ENCODE measurements at regions not wholly inside any gene's neighbourhood (a gene's known extent, or its start where the extent isn't known, plus 50 kb on each side); places are given as distances from the start of the nearest gene placed in this dataset.

DNA sequence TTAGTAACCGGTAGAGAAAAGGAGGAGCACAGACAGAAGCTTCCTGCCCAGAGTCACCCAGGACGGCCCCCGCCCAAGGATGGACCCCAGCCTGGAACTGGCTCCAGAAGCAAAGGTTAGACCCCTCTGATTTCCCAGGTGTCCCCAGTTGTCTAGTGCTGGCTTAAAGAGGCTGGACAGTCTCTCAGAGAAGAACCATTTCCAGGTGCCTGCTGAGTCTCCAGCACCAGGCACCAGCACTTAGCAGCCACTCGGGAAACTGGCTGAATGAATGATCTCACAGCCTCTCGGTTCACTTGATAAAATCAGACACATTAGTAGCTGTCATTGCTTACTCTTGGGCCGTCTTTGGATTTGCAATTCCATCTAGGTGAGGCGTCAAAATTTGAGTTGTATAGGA, 139.7 kb upstream of the HES1 start:
- H3K9me3 ChIP-seq (ENCODE audit: low read length): no peaks in the 10 kb centered on the region
- no peaks in the 10 kb centered on the region for H3K79me2 ChIP-seq (replicated peaks; ENCODE audit: insufficient read depth, low read length)
- H3K9ac ChIP-seq (ENCODE audit: low read length): no peak overlapping the region
- H3K9me2 ChIP-seq (ENCODE audit: insufficient read depth, low read length): no peaks in the 10 kb centered on the region
- H3K4me2 ChIP-seq (ENCODE audit: low read length): no peak overlapping the region
- no peaks in the 10 kb centered on the region for H3K36me3 ChIP-seq (ENCODE audit: insufficient read depth, low read length)
- no peaks in the 10 kb centered on the region for H3F3A ChIP-seq (ENCODE audit: insufficient read depth, low read length, poor library complexity, severe bottlenecking)
- no peak overlapping the region for H3K4me3 ChIP-seq (ENCODE audit: low read length)
- H4K20me1 ChIP-seq (ENCODE audit: insufficient read depth): no peaks in the 10 kb centered on the region
- H2AFZ ChIP-seq (ENCODE audit: low read depth, low read length): no peak overlapping the region
- no peaks in the 10 kb centered on the region for H3K27me3 ChIP-seq (ENCODE audit: insufficient read depth, low read depth, low read length)
- no peak overlapping the region for H3K27ac ChIP-seq (ENCODE audit: low read length)
- TF ChIP-seq, protein P1, sequence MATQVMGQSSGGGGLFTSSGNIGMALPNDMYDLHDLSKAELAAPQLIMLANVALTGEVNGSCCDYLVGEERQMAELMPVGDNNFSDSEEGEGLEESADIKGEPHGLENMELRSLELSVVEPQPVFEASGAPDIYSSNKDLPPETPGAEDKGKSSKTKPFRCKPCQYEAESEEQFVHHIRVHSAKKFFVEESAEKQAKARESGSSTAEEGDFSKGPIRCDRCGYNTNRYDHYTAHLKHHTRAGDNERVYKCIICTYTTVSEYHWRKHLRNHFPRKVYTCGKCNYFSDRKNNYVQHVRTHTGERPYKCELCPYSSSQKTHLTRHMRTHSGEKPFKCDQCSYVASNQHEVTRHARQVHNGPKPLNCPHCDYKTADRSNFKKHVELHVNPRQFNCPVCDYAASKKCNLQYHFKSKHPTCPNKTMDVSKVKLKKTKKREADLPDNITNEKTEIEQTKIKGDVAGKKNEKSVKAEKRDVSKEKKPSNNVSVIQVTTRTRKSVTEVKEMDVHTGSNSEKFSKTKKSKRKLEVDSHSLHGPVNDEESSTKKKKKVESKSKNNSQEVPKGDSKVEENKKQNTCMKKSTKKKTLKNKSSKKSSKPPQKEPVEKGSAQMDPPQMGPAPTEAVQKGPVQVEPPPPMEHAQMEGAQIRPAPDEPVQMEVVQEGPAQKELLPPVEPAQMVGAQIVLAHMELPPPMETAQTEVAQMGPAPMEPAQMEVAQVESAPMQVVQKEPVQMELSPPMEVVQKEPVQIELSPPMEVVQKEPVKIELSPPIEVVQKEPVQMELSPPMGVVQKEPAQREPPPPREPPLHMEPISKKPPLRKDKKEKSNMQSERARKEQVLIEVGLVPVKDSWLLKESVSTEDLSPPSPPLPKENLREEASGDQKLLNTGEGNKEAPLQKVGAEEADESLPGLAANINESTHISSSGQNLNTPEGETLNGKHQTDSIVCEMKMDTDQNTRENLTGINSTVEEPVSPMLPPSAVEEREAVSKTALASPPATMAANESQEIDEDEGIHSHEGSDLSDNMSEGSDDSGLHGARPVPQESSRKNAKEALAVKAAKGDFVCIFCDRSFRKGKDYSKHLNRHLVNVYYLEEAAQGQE (IDR thresholded peaks at IDR 0.05; ENCODE audit: borderline replicate concordance): no peak

DNA sequence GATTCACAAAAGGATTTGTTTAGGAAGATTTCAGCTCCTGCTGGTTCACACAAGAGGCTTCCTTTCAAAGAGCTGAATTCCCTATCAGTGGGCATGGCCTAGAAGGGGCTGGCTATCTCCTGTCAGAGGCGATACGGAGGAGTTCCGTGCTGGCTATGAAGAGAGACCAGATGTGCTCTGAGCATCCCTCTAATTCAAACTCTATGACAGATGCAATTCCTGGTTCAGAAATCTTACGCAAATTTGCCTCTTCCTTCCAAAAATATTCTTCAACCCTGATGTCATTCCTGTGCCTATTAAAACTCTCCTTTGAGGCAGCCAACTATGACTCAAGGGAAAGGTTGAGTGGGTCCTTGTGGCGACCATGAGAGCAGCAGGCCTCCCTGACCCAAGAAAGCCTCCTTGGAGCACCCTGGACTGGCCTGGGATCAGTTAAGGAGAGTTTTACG, 139.3 kb upstream of the HES1 start:
- Histone ChIP-seq H4K20me1 (ENCODE audit: insufficient read depth) (no peaks in the 10 kb centered on the region), H3K4me2 (ENCODE audit: low read length) (no peak overlapping the region), H3K4me3 (ENCODE audit: low read length) (no peak overlapping the region)

More for the DNA sequence above, 139.3 kb upstream of the HES1 start:
- no peak for TF ChIP-seq EZH2 (IDR thresholded peaks at IDR 0.05; ENCODE audit: borderline replicate concordance, insufficient read depth, low read length, poor library complexity, severe bottlenecking)
- TF ChIP-seq, protein P2, sequence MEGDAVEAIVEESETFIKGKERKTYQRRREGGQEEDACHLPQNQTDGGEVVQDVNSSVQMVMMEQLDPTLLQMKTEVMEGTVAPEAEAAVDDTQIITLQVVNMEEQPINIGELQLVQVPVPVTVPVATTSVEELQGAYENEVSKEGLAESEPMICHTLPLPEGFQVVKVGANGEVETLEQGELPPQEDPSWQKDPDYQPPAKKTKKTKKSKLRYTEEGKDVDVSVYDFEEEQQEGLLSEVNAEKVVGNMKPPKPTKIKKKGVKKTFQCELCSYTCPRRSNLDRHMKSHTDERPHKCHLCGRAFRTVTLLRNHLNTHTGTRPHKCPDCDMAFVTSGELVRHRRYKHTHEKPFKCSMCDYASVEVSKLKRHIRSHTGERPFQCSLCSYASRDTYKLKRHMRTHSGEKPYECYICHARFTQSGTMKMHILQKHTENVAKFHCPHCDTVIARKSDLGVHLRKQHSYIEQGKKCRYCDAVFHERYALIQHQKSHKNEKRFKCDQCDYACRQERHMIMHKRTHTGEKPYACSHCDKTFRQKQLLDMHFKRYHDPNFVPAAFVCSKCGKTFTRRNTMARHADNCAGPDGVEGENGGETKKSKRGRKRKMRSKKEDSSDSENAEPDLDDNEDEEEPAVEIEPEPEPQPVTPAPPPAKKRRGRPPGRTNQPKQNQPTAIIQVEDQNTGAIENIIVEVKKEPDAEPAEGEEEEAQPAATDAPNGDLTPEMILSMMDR (IDR thresholded peaks at IDR 0.05; ENCODE audit: poor library complexity, severe bottlenecking): no peak
- no peak for TF ChIP-seq MXI1 (conservative IDR thresholded peaks at IDR 0.05; ENCODE audit: poor library complexity, severe bottlenecking)
- TF ChIP-seq TAF1 (IDR thresholded peaks at IDR 0.05; ENCODE audit: low read depth): no peak
- TF ChIP-seq, protein P1 (IDR thresholded peaks at IDR 0.05; ENCODE audit: borderline replicate concordance): no peak
- TF ChIP-seq RAD21 (conservative IDR thresholded peaks at IDR 0.05): no peak
- TF ChIP-seq EP300 (conservative IDR thresholded peaks at IDR 0.05; ENCODE audit: poor library complexity, severe bottlenecking): no peak
- TF ChIP-seq POLR2AphosphoS5 (IDR thresholded peaks at IDR 0.05): no peak
- TF ChIP-seq SMC3 (conservative IDR thresholded peaks at IDR 0.05; ENCODE audit: poor library complexity): no peak
- H3F3A ChIP-seq (ENCODE audit: insufficient read depth, low read length, poor library complexity, severe bottlenecking): no peaks in the 10 kb centered on the region
- H3K36me3 ChIP-seq (ENCODE audit: insufficient read depth, low read length): no peaks in the 10 kb centered on the region
- no peaks in the 10 kb centered on the region for H3K9me3 ChIP-seq (ENCODE audit: low read length)
- H3K9me2 ChIP-seq (ENCODE audit: insufficient read depth, low read length): no peaks in the 10 kb centered on the region
- H3K79me2 ChIP-seq (replicated peaks; ENCODE audit: insufficient read depth, low read length): no peaks in the 10 kb centered on the region
- no peak overlapping the region for H2AFZ ChIP-seq (ENCODE audit: low read depth, low read length)
- no peak overlapping the region for H3K9ac ChIP-seq (ENCODE audit: low read length)
- H3K27me3 ChIP-seq (ENCODE audit: insufficient read depth, low read depth, low read length): no peaks in the 10 kb centered on the region
- no peak overlapping the region for H3K27ac ChIP-seq (ENCODE audit: low read length)

Measured in neural cell (in vitro differentiated cells).